ENCODE measurements at regions not wholly inside any gene's neighbourhood (a gene's known extent, or its start where the extent isn't known, plus 50 kb on each side); places are given as distances from the start of the nearest gene placed in this dataset.

- DNase-seq: peak; percentile 45 to 84
Observed at GRCh38 chr4:127145006-127145540, 487.7 kb upstream of the INTU start.

- DNase-seq: no peak
Observed at GRCh38 chr4:127148165-127148564, 484.6 kb upstream of the INTU start.

- DNase-seq: no peak
Observed at GRCh38 chr4:127149086-127149485, 483.7 kb upstream of the INTU start.

- no peak for DNase-seq
Observed at GRCh38 chr4:127151941-127152340, 480.8 kb upstream of the INTU start.

GRCh38 chr4:127155116-127155515 is 477.6 kb upstream of the INTU start:
- DNase-seq: no peak

GRCh38 chr4:127155555-127155954 is 477.2 kb upstream of the INTU start:
- DNase-seq: no peak

- DNase-seq: no peak
Observed at GRCh38 chr4:127162741-127163140, 470.0 kb upstream of the INTU start.

GRCh38 chr4:127165971-127166370 is 466.8 kb upstream of the INTU start:
- DNase-seq: no peak

- DNase-seq: no peak
Observed at GRCh38 chr4:127174201-127174600, 458.6 kb upstream of the INTU start.

GRCh38 chr4:127174616-127175015 is 458.1 kb upstream of the INTU start:
- no peak for DNase-seq

GRCh38 chr4:127179256-127180087 is 453.3 kb upstream of the INTU start:
- no peak for DNase-seq

- no peak for DNase-seq
Observed at GRCh38 chr4:127181001-127181400, 451.8 kb upstream of the INTU start.

GRCh38 chr4:127182687-127183086 is 450.1 kb upstream of the INTU start:
- DNase-seq: no peak

GRCh38 chr4:127188847-127189246 is 443.9 kb upstream of the INTU start:
- peak in 1 of 2 experiments; percentile 3 for DNase-seq

GRCh38 chr4:127194281-127194680 is 438.5 kb upstream of the INTU start:
- DNase-seq: no peak

- DNase-seq: no peak
Observed at GRCh38 chr4:127196655-127197352, 436.0 kb upstream of the INTU start.

GRCh38 chr4:127203562-127204200 is 429.1 kb upstream of the INTU start:
- no peak for DNase-seq

GRCh38 chr4:127204322-127204721 is 428.4 kb upstream of the INTU start:
- no peak for DNase-seq

GRCh38 chr4:127209580-127210095 is 423.1 kb upstream of the INTU start:
- DNase-seq: no peak

- no peak for DNase-seq
Observed at GRCh38 chr4:127210893-127211649, 421.7 kb upstream of the INTU start.

- DNase-seq: no peak
Observed at GRCh38 chr4:127211650-127212560, 420.9 kb upstream of the INTU start.

Measured in NCI-H2081 (cell line).